Stimulated activated CD4-positive, alpha-beta T cell treated with anti-CD3 and anti-CD28 coated beads, Interleukin-2, amount 100 ng/mL, for 4 hours (primary cell): ENCODE measurements at regions not wholly inside any gene's neighbourhood (a gene's known extent, or its start where the extent isn't known, plus 50 kb on each side); places are given as distances from the start of the nearest gene placed in this dataset.

Source experiments
- DNase-seq: peaks from one replicate; pipeline ENCODE4 v3.0.0-alpha.2; 2020; ENCODE audit warnings: low read depth

DNA sequence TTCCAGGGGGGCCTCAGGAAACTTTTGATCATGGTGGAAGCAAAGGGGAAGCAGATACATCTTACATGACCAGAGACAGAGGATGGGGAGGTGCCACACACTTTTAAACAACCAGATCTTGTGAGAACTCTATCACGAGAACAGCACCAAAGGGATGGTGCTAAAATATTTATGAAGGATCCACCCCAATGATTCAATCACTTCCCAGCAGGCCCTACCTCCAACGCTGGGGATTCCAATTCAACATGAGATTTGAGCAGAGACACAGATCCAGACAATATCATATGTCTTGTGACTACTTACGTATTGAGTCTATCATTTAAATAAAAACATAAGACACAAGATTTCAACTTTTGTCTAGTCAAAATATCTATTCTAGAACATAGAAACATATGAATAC, 351.9 kb downstream of the EPM2A start:
- DNase-seq, result no peak

DNA sequence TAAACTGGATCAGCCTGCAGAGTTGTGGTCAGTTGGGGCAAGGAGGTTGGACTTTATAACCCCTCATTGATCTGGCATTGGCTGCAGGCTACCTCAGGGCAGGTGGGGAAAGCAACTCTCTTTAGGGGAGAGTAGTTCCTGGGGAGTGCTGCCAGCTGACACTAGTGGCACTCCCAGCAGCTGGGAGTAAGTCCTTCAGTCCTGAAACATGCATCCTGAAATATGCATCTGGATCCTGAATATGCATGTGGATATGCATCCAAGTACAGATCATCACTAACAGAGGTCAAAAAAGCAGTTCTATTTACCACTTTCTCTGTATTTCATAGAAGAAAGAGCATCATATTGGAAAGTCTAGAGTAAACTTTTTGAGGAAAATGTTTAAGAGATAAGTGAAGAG, 350.8 kb downstream of the EPM2A start:
- DNase-seq, result no peak

DNA sequence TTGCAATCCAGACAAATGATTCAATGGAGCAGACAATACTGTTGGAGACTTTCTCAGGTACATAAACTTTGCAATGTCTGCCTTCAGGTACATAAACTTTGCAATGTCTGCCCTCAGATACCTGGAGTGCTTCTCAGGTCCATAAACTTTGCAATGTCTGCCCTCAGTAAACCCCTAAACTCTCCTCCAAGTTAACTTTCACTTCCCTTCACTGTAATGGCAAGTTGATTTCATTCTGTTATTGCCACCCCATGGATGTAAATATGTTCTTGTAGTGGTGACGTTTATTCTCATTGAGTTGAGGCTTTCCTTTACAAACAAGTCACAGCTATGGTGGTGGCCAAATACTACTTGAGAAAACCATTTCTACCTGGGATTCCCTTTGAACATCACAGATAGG, 338.8 kb downstream of the EPM2A start:
- no peak for DNase-seq

DNA sequence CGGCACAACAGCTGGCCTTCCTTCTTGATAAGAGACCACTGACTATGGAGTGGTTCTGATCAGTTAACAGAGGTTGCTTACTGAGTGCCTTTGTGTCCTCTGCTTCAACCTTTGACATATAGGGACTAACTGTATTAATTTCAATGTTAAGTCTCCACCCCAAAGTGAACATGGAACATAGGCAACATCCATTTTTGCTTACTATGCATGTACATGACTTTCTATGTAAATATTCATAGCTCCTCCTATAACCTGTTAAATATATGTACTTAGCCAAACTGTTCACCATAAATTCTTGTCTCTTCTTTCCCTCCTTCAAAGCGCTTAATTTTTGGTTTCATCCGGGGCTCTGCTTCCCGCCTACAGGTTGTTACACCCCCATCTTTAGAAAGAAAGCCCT, 334.8 kb downstream of the EPM2A start:
- DNase-seq, result no peak

DNA sequence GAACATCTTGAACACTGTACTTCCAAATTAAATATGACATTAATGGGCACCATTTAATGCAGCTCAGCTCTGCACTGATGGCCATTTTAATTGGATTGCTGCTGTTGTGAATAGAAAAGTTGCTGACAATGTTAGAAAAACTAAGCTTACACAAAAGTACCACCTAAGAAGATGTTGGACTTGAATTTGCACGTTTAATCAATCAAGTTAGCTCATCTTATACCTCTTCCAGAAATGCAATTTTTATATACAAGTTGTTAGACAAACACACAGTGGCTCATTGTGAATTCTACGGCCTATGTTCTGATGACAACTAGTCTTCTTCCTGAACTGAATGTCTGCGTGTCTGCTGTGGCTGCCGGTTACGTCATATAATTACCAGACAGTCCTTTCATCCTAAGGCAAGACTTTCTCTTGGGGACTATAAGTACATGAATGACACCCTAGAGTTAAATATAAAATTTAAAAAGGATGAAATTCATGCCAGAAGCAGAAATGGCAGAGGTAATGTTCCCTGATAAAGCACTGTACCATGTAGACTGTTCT, 330.2 kb downstream of the EPM2A start:
- DNase-seq, result no peak

DNA sequence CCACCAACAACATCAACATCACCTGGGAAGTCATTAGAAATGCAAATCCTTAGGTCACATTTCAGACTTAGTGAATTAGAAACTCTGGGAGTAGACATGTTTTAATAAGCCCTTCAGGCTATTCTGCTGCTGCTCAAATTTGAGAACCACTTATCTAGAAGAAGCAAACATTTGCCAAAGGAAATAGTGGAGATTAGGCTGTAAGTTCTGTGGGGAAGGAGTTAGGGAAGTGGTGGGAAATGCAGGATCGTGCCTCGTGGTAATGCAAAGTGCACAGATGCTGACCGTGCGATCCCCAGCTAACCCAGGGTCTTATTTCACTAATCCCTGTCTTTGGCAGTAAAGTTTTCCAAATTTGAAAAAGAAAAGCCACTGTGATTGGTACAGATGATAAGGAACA, 328.5 kb downstream of the EPM2A start:
- no peak for DNase-seq

DNA sequence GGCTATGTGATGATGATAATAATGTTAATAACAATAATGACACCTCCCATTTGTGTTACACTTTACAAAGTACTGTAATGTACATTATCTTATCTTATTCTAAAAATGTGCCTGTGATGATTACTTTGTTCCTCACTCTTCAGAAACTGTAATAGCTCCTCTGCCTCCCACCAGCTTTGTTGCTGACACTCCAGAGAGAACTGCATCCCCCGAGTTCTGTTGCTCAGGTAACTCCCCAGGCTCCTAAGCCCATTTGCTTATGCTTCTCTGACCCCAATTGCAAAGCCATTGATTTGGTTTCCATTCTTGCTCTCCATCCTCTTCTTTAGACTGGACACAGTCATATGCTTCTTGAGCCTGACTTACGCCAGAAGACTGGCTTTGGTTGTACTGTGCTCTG, 319.7 kb downstream of the EPM2A start:
- no peak for DNase-seq

DNA sequence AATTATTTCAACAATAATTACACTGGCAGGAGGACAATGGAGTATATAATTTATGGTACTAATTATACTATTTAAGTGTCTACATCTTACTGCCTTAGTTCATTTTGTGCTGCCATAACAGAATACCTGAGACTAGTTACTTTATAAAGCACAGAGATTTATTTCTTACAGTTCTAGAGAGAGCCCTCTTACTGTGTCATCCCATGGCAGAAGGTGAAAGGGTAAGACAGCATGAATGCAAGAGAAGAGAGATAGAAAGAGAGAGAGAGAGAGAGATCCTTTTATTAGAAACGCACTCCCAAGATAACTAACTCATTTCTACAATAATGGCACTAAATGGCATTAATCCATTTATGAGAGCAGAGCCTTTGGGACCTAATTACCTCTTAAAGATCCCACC, 314.7 kb downstream of the EPM2A start:
- no peak for DNase-seq

DNA sequence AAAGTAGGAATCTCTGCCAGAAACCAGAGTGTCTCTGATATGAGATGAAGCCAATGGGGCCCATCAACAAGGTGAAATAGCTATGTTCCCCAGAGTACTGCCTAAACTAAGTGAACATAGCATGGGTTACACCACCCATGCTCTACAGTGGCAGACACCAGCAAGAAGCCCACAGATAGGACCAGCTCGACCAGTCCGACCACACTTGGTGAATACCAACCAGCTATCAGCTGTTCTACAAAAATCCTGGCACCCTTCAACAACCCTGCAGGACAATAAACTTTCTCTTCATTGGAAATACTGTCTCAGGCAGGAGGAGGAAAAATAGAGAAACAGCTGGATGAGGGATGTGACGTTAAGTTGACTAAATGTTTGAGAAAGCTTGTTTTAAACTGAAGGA, 311.4 kb downstream of the EPM2A start:
- DNase-seq, result no peak

DNA sequence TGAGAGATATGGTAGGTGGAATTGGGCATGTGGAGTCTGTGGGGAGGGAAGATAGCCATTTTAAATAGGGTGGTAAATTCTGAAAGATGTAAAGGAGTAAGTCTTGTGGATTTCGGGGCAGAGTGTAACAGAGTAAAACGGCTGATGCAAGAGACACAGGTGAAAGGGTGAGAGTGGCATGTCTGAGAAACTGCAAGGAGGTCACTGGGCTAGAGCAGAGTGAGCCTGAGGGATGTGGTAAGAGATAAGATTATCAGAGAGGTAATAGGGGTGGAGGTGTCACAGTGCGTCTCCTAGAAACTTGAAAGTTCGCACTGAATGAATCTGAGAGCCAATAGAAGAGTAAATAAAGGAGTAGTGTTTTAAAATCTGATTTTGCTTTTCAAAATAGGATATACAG, 308.1 kb downstream of the EPM2A start:
- no peak for DNase-seq

DNA sequence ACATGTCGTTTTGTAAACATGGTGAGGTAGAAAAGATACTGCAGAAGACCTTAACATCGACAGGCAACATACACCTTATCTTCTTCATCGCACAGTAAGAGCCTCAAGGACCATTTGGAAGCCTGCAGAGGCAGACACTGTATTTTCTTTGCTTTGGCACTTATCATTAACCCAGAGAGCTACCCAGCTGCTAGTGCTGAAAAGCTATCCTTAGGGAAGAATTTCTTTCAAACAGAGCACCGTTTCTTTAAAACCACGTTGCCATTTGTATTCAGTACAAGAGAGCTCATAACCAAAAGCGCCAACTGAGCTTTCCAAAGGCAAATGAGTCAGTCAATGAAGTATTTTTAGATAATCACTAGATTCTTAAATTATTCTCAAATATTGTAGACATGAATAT, 306.6 kb downstream of the EPM2A start:
- no peak for DNase-seq

DNA sequence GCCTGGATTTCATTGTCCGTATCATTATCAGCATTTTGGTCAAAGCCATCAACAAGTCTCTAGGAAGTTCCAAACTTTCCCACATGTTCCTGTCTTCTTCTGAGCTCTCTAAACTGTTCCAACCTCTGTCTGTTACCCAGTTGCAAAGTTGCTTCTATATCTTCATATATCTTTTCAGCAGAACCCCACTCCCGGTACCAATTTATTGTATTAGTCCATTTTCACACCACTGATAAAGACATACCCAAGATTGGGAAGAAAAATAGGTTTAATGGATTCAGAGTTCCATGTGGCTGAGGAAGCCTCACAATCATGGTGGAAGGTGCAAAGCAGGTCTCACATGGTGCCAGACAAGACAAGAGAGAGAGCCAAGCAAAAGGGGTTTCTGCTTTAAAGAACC, 293.2 kb downstream of the EPM2A start:
- DNase-seq, result no peak

DNA sequence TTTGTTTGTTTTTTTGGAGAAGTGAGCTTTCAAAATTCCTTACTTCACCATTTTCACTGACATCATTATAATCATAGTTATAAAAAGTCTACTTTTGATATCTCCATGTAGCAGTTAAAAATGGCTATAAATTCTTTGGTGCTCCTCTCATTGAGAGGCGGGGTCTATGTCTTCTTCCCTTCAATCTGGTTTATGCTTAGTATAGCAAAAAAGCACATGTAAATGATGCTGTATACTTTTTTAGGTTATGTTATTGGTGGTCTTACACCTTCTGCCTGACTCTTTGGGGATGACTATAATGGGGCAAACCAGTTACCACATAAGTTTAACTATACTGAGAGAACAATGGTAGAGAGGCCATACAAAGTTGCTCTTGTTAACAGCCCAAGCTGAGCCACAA, 289.6 kb downstream of the EPM2A start:
- DNase-seq, result no peak

DNA sequence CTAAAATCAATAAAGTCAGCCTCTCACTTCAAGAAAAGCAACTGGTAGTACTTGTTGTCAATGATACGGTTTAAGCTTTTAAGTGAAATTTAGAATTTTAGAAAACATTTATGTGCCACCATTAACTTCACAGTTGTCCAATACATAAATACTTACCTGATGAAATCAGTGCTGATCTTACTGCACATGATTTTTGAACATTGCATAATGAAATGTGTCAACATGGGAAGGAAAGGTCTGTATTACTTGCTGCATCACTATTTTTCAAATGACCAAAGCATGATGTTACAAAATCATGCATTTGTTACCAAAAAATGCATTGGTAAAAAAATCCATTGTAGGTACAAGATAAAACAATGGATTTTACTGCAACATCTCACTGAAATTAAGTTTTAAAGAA, 284.3 kb downstream of the EPM2A start:
- no peak for DNase-seq

DNA sequence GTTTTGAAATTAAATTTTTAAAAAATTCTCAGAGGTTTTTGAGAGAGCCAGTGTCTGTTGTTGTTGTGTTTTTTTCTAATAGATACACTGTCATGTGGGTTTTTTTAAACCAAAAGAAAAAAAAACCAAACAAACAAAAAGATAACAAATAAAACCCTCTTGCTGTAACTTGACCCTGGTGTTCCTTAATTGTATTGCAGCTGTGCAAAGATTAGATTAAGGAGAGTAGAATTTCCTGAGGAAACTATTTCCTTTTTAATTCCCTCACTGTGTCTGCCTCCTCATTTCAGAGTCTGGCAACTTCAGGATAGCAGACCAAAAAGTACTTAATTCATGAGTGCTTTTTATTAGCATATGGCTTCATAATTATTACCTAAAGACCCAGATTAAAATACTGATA, 281.9 kb downstream of the EPM2A start:
- DNase-seq, result no peak

DNA sequence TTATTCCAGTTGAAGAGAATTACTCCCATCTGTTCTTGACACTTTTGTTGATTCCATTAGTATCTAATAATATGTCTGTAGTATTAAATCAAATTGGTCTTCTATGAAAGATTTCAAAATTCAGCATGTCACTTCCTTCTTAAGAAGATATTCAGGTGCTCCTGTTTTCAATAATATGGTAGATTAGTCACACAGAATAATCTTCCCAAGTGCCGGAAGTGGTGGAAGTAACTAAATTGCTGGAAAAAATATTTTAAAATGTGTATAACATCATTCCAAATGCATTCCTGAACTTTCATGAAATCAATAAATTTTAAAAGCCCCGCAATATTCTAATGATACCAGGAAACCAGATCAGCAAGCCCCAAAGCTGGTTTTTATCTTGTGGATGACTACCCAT, 281.3 kb downstream of the EPM2A start:
- DNase-seq, result no peak

DNA sequence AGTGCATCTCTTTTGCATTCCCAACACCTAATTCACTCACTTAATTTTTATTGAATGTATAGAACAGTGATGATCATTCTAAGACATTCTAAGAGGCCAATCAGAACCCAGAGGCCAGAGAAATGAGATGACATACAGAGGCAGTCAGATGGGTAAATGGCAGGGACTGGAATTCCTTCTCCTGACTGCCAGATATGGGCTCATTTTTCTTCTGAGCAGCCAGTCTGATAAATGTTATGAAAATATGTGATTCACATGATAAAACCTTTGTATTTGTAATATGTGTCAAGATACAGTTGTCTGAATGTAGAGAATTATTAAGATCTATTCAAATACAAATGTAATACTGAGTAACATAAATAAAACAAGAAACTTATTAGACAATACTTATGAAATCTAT, 277.8 kb downstream of the EPM2A start:
- DNase-seq, result no peak

DNA sequence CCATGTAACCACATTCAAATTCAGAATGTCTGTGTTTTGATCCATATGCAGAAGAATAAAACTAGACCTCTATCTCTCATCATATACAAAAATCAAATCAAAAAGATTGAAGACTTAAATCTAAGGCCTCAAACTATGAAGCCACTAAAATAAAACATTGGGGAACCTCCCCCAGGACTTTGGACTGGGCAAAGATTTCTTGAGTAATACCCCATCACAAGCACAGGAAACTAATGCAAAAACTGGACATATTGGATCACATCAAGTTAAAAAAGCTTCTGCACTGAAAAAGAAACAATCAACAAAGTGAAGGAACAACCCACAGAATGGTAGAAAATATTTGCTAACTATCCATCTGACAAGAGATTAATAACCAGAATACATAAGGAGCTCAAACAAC, 266.8 kb downstream of the EPM2A start:
- no peak for DNase-seq

DNA sequence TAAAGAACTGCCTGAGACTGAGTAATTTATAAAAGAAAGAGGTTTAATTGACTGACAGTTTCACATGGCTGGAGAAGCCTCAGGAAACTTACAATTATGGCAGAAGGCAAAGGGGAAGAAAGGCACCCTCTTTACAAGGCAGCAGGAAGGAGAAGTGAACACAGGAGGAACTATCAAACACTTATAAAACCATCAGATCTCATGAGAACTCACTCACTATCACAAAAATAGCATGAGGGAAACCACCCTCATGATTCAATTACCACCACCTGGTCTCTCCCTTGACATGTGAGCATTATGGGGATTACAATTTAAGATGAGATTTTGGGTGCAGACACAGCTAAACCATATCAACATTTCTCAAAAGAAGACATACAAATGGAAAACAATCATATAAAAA, 266.3 kb downstream of the EPM2A start:
- no peak for DNase-seq

DNA sequence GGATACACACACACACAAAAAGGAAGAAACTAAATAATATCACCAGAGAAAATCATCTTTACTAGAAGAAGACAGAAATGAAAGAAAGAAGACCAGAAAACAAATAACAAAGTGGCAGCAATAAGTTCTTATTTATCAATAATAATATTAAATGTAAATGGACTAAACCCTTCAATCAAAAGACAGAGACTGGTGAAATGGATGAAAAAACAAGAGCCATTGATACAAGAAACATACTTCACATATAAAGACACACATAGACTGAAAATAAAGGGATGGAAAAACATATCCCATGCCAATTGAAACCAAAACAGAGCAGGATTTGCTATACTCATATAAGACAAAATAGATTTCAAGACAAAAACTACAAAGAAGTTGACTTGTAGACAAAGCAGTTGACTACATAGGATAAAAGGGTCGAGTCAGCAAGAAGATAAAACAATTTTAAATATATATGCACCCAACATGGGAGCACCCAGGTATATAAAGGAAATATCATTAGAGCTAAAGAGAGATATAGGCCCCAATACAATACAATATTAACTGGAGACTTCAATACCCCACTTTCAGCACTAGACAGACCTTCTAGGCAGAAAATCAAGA, 259.4 kb downstream of the EPM2A start:
- no peak for DNase-seq

DNA sequence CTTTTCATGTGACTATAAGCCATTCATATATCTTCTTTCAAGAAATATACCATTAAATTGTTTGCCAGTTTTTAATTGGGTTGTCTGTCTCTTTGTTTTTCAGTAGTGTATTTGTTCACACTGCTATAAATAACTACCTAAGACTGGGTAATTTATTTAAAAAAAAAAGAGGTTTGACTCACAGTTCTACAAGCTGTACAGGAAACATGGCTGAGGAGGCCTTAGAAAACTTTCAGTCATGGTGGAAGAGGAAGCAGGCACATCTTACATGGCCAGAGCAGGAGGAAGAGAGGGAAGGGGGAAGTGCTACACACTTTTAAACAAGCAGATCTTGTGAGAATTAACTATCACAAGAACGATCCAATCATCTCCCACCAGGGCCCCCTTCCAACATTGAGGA, 255.3 kb downstream of the EPM2A start:
- DNase-seq, result no peak

DNA sequence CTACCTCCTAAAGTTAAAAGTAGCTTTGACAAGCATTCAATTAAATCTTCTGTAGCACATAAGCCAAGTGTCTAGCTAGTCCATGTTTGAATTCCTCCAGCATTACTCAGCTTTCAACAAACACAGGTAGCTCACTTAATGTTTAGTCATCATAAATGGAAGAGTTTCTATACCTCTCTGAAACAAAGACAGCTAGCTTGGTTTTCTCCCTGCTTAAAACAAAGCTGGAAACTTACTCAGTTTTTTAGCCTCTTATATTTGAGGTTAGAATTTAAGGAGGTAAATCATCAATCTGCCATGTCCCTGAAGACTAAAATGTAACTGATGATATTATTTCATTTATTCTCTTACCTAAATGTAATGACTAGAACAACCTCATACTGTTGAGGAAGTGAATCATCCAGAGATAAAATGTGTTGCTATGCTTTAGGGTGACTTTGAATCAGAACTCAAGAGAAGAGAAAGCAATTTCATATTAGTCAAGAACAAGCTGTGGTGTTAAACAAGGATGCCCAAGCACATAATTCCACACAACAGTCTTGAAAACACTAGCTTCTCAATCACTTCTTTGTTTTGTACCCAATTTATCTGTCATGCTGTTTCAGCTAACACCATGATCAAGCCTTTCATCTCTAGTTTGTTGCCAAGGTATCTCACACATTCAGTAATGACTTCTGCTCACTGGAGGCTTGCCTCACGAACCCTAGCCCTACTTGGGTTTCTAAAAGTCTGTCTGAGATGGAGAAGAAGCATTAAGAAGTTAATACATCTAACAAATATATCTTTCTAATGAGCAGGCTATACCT, 251.9 kb downstream of the EPM2A start:
- no peak for DNase-seq

DNA sequence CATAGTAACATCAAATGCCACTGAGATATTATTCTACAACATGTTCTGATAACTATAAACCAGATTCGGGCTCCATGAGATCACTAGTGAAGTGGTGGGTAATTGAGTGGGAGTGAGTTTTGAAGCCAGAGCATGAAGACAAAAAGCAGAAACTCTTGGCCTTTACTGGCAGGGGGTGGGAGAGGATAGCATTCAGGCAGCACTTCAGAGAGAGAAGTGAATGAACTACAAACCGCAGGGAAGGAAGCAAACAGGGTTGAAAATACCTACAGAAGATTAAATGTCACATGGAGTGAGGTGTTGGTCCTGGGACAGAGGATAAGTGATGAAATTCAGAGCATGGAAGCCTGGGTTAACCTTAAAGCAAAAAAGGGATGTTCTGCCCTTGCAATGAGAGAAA, 250.0 kb downstream of the EPM2A start:
- no peak for DNase-seq

DNA sequence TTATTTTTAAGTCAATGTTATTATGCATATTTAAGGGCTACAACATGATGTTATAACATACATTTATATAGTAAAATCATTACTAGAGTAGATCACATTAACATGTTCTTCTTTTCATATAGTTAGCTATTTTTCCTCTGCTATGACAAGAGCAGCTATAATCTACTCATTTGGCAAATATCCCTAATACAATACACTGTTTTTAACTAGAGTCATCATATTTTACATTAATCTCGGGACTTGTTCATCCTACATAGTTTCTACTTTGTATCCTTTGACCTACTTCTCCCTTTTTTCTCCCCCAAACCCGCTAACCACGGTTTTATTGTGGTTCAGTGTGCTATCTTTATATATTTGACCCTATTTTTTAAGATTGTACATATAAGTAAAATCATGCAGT, 249.0 kb downstream of the EPM2A start:
- no peak for DNase-seq
